NCI-H774 (cell line): ENCODE measurements at regions not wholly inside any gene's neighbourhood (a gene's known extent, or its start where the extent isn't known, plus 50 kb on each side); places are given as distances from the start of the nearest gene placed in this dataset.
"Not testable (repeated sequence)": the region's sequence is repeated elsewhere in the genome, so short reads cannot be mapped to it uniquely, and the experiment has no call there.

Experiments
- DNase-seq: peaks from one replicate; lab custom pipeline; 2025; lab: John Stamatoyannopoulos, UW

- DNase-seq: no peak
Measured at GRCh38 chr7:106749165-106749564, 88.2 kb upstream of the CCDC71L start.

- no peak for DNase-seq
Measured at GRCh38 chr7:106750773-106751172, 89.8 kb upstream of the CCDC71L start.

- no peak for DNase-seq
Measured at GRCh38 chr7:106752367-106752766, 91.4 kb upstream of the CCDC71L start.

GRCh38 chr7:106755024-106755423 lies 94.1 kb upstream of the CCDC71L start:
- not testable (repeated sequence) for DNase-seq

GRCh38 chr7:106755641-106756040 lies 94.7 kb upstream of the CCDC71L start:
- no peak for DNase-seq

- DNase-seq: no peak
Measured at GRCh38 chr7:106756071-106756470, 95.1 kb upstream of the CCDC71L start.

- no peak for DNase-seq
Measured at GRCh38 chr7:106756884-106757283, 95.9 kb upstream of the CCDC71L start.

GRCh38 chr7:106757846-106758245 lies 96.9 kb upstream of the CCDC71L start:
- peak; percentile 19 for DNase-seq

GRCh38 chr7:106762845-106763244 lies 101.9 kb upstream of the CCDC71L start:
- not testable (repeated sequence) for DNase-seq

- no peak for DNase-seq
Measured at GRCh38 chr7:106763717-106764116, 101.4 kb upstream of the PIK3CG start.

- no peak for DNase-seq
Measured at GRCh38 chr7:106765727-106766355, 99.2 kb upstream of the PIK3CG start.

- DNase-seq: no peak
Measured at GRCh38 chr7:106766551-106766950, 98.5 kb upstream of the PIK3CG start.

- DNase-seq: no peak
Measured at GRCh38 chr7:106767078-106767477, 98.0 kb upstream of the PIK3CG start.

GRCh38 chr7:106767498-106768323 lies 97.4 kb upstream of the PIK3CG start:
- DNase-seq: no peak

- no peak for DNase-seq
Measured at GRCh38 chr7:106768324-106768751, 96.7 kb upstream of the PIK3CG start.

GRCh38 chr7:106770191-106770590 lies 94.9 kb upstream of the PIK3CG start:
- DNase-seq: no peak

GRCh38 chr7:106772655-106773108 lies 92.4 kb upstream of the PIK3CG start:
- DNase-seq: no peak

GRCh38 chr7:106773228-106773627 lies 91.9 kb upstream of the PIK3CG start:
- DNase-seq: no peak

GRCh38 chr7:106773721-106774120 lies 91.4 kb upstream of the PIK3CG start:
- no peak for DNase-seq

GRCh38 chr7:106774213-106774767 lies 90.8 kb upstream of the PIK3CG start:
- DNase-seq: no peak

- DNase-seq: no peak
Measured at GRCh38 chr7:106774768-106775551, 90.1 kb upstream of the PIK3CG start.

GRCh38 chr7:106775552-106775936 lies 89.5 kb upstream of the PIK3CG start:
- DNase-seq: no peak
